HEK293 (cell line): ENCODE measurements at regions not wholly inside any gene's neighbourhood (a gene's known extent, or its start where the extent isn't known, plus 50 kb on each side); places are given as distances from the start of the nearest gene placed in this dataset.

Source experiments
- CTCF ChIA-PET: fragments of 350-600 bp; formaldehyde crosslinking; extraction: SDS; loops from one replicate; lab custom pipeline; 2021; ENCODE audit warnings: antibody characterized with exemption; lab: Yijun Ruan, JAX
- POLR2A ChIA-PET: fragments of 300-600 bp; formaldehyde crosslinking; extraction: SDS; loops from one replicate; lab custom pipeline; 2020; ENCODE audit warnings: antibody characterized with exemption, inconsistent platforms; lab: Yijun Ruan, JAX
- H3K27ac ChIP-seq: fragments of 200-500 bp; sonication (Bioruptor generic); 2 replicates; pipeline ENCODE4 v1.5.1; 2014; ENCODE audit warnings: low read depth, low read length, control low read depth, inconsistent platforms; ENCODE audit errors: extremely low read depth
- H3K36me3 ChIP-seq, 2 experiments: fragments of 200-500 bp in 1 of 2; sonication (Bioruptor generic) in 1 of 2; 1 replicate in 1 of 2; 2 replicates in 1 of 2; pipeline ENCODE4 v1.5.1; 2014 to 2017; ENCODE audit warnings: inconsistent platforms in 2 of 2, low read length in 2 of 2; ENCODE audit not compliant: control insufficient read depth in 2 of 2, insufficient read depth in 1 of 2
- H3K4me1 ChIP-seq: fragments of 200-500 bp; sonication (Bioruptor generic); 2 replicates; pipeline ENCODE4 v1.5.1; 2014; ENCODE audit warnings: mild to moderate bottlenecking, low read length, inconsistent platforms; ENCODE audit not compliant: control insufficient read depth, insufficient read depth
- H3K4me3 ChIP-seq: 2 replicates; pipeline ENCODE4 v1.5.1; 2011; ENCODE audit warnings: low read depth, mild to moderate bottlenecking, control low read depth, low read length, moderate library complexity
- H3K9me3 ChIP-seq: fragments of 200-500 bp; sonication (Bioruptor generic); 2 replicates; pipeline ENCODE4 v1.5.1; 2014; ENCODE audit warnings: low read depth, low read length, inconsistent platforms; ENCODE audit not compliant: control insufficient read depth, insufficient read depth
- BCL11B ChIP-seq: fragments of 450-650 bp; formaldehyde crosslinking; IDR thresholded peaks from 2 replicates; pipeline ENCODE4 v1.5.1; 2016; ENCODE audit warnings: low read depth, missing biosample characterization, missing genetic modification characterization
- EGR2 ChIP-seq: fragments of 450-650 bp; formaldehyde crosslinking; IDR thresholded peaks from 2 replicates; pipeline ENCODE4 v1.5.1; 2016; ENCODE audit warnings: low read depth, missing biosample characterization, missing genetic modification characterization
- GLIS2 ChIP-seq: fragments of 450-650 bp; formaldehyde crosslinking; IDR thresholded peaks from 2 replicates; pipeline ENCODE4 v1.5.1; 2016; ENCODE audit warnings: missing biosample characterization, missing genetic modification characterization
- KLF10 ChIP-seq: fragments of 450-650 bp; IDR thresholded peaks from 2 replicates; pipeline ENCODE4 v1.5.1; 2018; ENCODE audit warnings: missing biosample characterization, mild to moderate bottlenecking, missing genetic modification characterization
- KLF16 ChIP-seq: fragments of 450-650 bp; formaldehyde crosslinking; IDR thresholded peaks from 2 replicates; pipeline ENCODE4 v1.5.1; 2017; ENCODE audit warnings: missing biosample characterization, missing genetic modification characterization
- KLF9 ChIP-seq: fragments of 450-650 bp; formaldehyde crosslinking; IDR thresholded peaks from 2 replicates; pipeline ENCODE4 v1.5.1; 2016; ENCODE audit warnings: missing biosample characterization, missing genetic modification characterization, low read depth
- RBAK ChIP-seq: fragments of 450-650 bp; formaldehyde crosslinking; IDR thresholded peaks from 2 replicates; pipeline ENCODE4 v1.5.1; 2016; ENCODE audit warnings: missing biosample characterization, missing genetic modification characterization
- TRIM28 ChIP-seq: IDR thresholded peaks from 2 replicates; pipeline ENCODE4 v1.6.1; 2011; ENCODE audit warnings: low read length, control low read depth, borderline replicate concordance
- YY2 ChIP-seq: fragments of 450-650 bp; formaldehyde crosslinking; IDR thresholded peaks from 2 replicates; pipeline ENCODE4 v1.5.1; 2016; ENCODE audit warnings: missing biosample characterization, missing genetic modification characterization
- ZNF112 ChIP-seq: fragments of 450-650 bp; formaldehyde crosslinking; IDR thresholded peaks from 2 replicates; pipeline ENCODE4 v1.5.0; 2017; ENCODE audit warnings: missing biosample characterization, missing genetic modification characterization
- ZNF155 ChIP-seq: fragments of 450-650 bp; formaldehyde crosslinking; IDR thresholded peaks from 2 replicates; pipeline ENCODE4 v1.5.1; 2016; ENCODE audit warnings: missing biosample characterization, missing genetic modification characterization
- ZNF174 ChIP-seq: fragments of 450-650 bp; formaldehyde crosslinking; IDR thresholded peaks from 2 replicates; pipeline ENCODE4 v1.5.0; 2017; ENCODE audit warnings: missing biosample characterization, mild to moderate bottlenecking, missing genetic modification characterization
- ZNF2 ChIP-seq: fragments of 450-650 bp; formaldehyde crosslinking; IDR thresholded peaks from 2 replicates; pipeline ENCODE4 v1.5.1; 2016; ENCODE audit warnings: missing biosample characterization, missing genetic modification characterization
- ZNF266 ChIP-seq: fragments of 450-650 bp; formaldehyde crosslinking; IDR thresholded peaks from 2 replicates; pipeline ENCODE4 v1.5.1; 2016; ENCODE audit warnings: missing biosample characterization, missing genetic modification characterization, low read depth
- ZNF341 ChIP-seq: fragments of 450-650 bp; formaldehyde crosslinking; IDR thresholded peaks from 2 replicates; pipeline ENCODE4; 2016; ENCODE audit warnings: low read depth, missing biosample characterization, missing genetic modification characterization
- ZNF423 ChIP-seq: fragments of 450-650 bp; formaldehyde crosslinking; IDR thresholded peaks from 2 replicates; pipeline ENCODE4 v1.5.1; 2016; ENCODE audit warnings: missing biosample characterization, missing genetic modification characterization
- ZNF514 ChIP-seq: fragments of 450-650 bp; formaldehyde crosslinking; IDR thresholded peaks from 2 replicates; pipeline ENCODE4 v1.5.1; 2016; ENCODE audit warnings: missing biosample characterization, missing genetic modification characterization
- ZNF629 ChIP-seq: fragments of 450-650 bp; formaldehyde crosslinking; IDR thresholded peaks from 2 replicates; pipeline ENCODE4 v1.5.1; 2017; ENCODE audit warnings: missing biosample characterization, missing genetic modification characterization
- ZNF677 ChIP-seq: fragments of 450-650 bp; IDR thresholded peaks from 2 replicates; pipeline ENCODE4 v1.5.0; 2018; ENCODE audit warnings: missing biosample characterization, mild to moderate bottlenecking, missing genetic modification characterization, moderate library complexity
- ZSCAN23 ChIP-seq: fragments of 450-650 bp; formaldehyde crosslinking; IDR thresholded peaks from 2 replicates; pipeline ENCODE4 v1.5.1; 2016; ENCODE audit warnings: missing biosample characterization, missing genetic modification characterization
- TF ChIP-seq, protein P1 (sequence below): fragments of 450-650 bp; formaldehyde crosslinking; IDR thresholded peaks from 2 replicates; pipeline ENCODE4 v1.5.1; 2016; ENCODE audit warnings: missing biosample characterization, missing genetic modification characterization
- TF ChIP-seq, protein P2 (sequence below): fragments of 450-650 bp; formaldehyde crosslinking; conservative IDR thresholded peaks from 2 replicates; pipeline ENCODE4 v1.5.1; 2016; ENCODE audit warnings: low read depth, missing biosample characterization, missing genetic modification characterization
- TF ChIP-seq, protein P3 (sequence below): fragments of 450-650 bp; formaldehyde crosslinking; IDR thresholded peaks from 2 replicates; pipeline ENCODE4 v1.5.1; 2017; ENCODE audit warnings: missing biosample characterization, missing genetic modification characterization
- TF ChIP-seq, protein P4 (sequence below): fragments of 450-650 bp; formaldehyde crosslinking; IDR thresholded peaks from 2 replicates; pipeline ENCODE4 v1.5.1; 2017; ENCODE audit warnings: missing biosample characterization, missing genetic modification characterization
- TF ChIP-seq, protein P5 (sequence below): fragments of 450-650 bp; formaldehyde crosslinking; IDR thresholded peaks from 2 replicates; pipeline ENCODE4 v1.5.1; 2017; ENCODE audit warnings: missing biosample characterization, mild to moderate bottlenecking, missing genetic modification characterization, moderate library complexity

DNA sequence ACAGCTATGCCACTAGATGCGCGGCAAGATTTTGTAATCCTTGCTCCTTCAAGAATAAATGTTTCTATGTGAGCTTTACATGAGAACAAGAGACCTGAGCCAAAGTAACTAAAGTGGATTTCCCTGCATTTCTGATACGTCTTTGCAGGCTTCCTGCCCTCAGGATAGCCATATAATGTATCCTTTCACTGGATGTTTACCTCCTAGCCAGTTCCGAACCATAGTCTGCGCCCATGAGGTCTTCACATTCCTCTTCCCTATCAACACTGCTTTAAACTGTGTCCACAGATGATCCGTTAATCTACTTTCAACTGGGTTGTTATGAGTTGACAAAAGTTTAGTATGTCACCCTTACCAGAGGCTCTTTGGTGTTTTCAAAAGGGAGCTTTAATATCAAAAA is 1889.1 kb upstream of the AGA start (continued):
- TF ChIP-seq, protein P1, sequence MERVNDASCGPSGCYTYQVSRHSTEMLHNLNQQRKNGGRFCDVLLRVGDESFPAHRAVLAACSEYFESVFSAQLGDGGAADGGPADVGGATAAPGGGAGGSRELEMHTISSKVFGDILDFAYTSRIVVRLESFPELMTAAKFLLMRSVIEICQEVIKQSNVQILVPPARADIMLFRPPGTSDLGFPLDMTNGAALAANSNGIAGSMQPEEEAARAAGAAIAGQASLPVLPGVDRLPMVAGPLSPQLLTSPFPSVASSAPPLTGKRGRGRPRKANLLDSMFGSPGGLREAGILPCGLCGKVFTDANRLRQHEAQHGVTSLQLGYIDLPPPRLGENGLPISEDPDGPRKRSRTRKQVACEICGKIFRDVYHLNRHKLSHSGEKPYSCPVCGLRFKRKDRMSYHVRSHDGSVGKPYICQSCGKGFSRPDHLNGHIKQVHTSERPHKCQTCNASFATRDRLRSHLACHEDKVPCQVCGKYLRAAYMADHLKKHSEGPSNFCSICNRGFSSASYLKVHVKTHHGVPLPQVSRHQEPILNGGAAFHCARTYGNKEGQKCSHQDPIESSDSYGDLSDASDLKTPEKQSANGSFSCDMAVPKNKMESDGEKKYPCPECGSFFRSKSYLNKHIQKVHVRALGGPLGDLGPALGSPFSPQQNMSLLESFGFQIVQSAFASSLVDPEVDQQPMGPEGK (tag by site-specific recombination) = no peak

DNA sequence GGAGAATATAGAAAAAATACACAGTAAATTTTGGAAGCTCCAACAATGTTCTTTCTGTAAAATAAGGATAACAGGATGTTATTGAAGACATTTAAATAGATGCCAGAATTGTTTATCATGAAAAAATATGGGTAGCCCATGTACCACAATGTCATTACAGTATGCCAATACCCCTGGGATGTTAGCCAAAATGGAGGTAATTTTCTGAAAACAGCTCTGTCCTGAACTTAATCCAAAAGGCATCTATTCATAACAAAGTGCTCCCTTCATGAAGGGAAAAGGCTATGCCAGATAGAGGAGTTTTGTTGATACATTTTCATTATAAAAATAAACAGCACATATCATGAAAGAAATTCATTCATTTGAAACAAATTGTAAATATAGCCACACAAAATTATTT is 1902.6 kb upstream of the AGA start:
- TF ChIP-seq, protein P2, sequence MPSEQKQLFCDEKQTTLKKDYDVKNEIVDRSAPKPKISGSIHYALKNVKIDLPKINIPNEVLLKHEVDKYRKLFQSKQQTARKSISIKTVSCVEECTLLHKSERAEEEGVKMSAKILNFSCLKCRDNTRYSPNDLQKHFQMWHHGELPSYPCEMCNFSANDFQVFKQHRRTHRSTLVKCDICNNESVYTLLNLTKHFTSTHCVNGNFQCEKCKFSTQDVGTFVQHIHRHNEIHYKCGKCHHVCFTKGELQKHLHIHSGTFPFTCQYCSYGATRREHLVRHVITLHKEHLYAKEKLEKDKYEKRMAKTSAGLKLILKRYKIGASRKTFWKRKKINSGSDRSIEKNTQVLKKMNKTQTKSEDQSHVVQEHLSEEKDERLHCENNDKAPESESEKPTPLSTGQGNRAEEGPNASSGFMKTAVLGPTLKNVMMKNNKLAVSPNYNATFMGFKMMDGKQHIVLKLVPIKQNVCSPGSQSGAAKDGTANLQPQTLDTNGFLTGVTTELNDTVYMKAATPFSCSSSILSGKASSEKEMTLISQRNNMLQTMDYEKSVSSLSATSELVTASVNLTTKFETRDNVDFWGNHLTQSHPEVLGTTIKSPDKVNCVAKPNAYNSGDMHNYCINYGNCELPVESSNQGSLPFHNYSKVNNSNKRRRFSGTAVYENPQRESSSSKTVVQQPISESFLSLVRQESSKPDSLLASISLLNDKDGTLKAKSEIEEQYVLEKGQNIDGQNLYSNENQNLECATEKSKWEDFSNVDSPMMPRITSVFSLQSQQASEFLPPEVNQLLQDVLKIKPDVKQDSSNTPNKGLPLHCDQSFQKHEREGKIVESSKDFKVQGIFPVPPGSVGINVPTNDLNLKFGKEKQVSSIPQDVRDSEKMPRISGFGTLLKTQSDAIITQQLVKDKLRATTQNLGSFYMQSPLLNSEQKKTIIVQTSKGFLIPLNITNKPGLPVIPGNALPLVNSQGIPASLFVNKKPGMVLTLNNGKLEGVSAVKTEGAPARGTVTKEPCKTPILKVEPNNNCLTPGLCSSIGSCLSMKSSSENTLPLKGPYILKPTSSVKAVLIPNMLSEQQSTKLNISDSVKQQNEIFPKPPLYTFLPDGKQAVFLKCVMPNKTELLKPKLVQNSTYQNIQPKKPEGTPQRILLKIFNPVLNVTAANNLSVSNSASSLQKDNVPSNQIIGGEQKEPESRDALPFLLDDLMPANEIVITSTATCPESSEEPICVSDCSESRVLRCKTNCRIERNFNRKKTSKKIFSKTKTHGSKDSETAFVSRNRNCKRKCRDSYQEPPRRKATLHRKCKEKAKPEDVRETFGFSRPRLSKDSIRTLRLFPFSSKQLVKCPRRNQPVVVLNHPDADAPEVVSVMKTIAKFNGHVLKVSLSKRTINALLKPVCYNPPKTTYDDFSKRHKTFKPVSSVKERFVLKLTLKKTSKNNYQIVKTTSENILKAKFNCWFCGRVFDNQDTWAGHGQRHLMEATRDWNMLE (tag by site-specific recombination) = no peak
- TF ChIP-seq ZNF514 (tag by site-specific recombination) = no peak
- TF ChIP-seq KLF10 (tag by site-specific recombination) = no peak
- TF ChIP-seq ZNF155 = no peak
- TF ChIP-seq, all 188 proteins: peak for 0
- Histone ChIP-seq H3K4me3 (no peak overlapping the region), H3K27ac (no peak overlapping the region), H3K4me1 (no peaks in the 10 kb centered on the region), H3K9me3 (no peaks in the 10 kb centered on the region), H3K36me3 (no peaks in the 10 kb centered on the region)
- ChIA-PET POLR2A (no interaction called here), CTCF (no interaction called here)

DNA sequence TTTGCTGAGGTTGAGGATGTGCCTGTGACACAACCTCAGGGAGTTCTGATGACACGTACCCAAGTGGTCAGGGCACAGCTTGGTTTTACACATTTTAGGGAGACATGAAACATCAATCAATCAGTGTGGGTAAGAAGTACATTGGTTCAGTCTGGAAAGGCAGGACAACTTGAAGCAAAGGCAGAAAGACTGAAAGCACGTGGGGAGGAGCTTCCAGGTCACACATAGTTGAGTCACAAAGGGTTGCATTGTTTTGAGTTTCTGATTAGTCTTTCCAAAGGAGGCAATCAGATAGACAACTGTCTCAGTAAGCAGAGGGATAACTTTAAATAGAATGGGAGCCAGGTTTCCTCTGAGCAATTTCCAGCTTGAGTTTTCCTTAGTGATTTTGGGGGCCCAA is 1910.0 kb upstream of the AGA start:
- TF ChIP-seq RBAK = no peak
- TF ChIP-seq BCL11B = no peak
- TF ChIP-seq, protein P3, sequence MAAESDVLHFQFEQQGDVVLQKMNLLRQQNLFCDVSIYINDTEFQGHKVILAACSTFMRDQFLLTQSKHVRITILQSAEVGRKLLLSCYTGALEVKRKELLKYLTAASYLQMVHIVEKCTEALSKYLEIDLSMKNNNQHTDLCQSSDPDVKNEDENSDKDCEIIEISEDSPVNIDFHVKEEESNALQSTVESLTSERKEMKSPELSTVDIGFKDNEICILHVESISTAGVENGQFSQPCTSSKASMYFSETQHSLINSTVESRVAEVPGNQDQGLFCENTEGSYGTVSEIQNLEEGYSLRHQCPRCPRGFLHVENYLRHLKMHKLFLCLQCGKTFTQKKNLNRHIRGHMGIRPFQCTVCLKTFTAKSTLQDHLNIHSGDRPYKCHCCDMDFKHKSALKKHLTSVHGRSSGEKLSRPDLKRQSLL = no peak
- TF ChIP-seq GLIS2 (tag by site-specific recombination) = no peak
- TF ChIP-seq KLF9 (tag by site-specific recombination) = no peak
- no peak for TF ChIP-seq ZNF677
- no peak for TF ChIP-seq TRIM28
- no peak for TF ChIP-seq ZNF629
- TF ChIP-seq ZNF112 = no peak
- TF ChIP-seq ZNF423 (tag by site-specific recombination) = no peak
- TF ChIP-seq KLF16 (tag by site-specific recombination) = no peak
- TF ChIP-seq, protein P4, sequence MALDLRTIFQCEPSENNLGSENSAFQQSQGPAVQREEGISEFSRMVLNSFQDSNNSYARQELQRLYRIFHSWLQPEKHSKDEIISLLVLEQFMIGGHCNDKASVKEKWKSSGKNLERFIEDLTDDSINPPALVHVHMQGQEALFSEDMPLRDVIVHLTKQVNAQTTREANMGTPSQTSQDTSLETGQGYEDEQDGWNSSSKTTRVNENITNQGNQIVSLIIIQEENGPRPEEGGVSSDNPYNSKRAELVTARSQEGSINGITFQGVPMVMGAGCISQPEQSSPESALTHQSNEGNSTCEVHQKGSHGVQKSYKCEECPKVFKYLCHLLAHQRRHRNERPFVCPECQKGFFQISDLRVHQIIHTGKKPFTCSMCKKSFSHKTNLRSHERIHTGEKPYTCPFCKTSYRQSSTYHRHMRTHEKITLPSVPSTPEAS (tag by site-specific recombination) = no peak
- no peak for TF ChIP-seq YY2 (tag by site-specific recombination)
- TF ChIP-seq ZNF266 (tag by site-specific recombination) = no peak
- no peak for TF ChIP-seq ZNF174
- TF ChIP-seq EGR2 (tag by site-specific recombination) = no peak
- TF ChIP-seq, protein P5, sequence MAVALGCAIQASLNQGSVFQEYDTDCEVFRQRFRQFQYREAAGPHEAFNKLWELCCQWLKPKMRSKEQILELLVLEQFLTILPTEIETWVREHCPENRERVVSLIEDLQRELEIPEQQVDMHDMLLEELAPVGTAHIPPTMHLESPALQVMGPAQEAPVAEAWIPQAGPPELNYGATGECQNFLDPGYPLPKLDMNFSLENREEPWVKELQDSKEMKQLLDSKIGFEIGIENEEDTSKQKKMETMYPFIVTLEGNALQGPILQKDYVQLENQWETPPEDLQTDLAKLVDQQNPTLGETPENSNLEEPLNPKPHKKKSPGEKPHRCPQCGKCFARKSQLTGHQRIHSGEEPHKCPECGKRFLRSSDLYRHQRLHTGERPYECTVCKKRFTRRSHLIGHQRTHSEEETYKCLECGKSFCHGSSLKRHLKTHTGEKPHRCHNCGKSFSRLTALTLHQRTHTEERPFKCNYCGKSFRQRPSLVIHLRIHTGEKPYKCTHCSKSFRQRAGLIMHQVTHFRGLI (tag by site-specific recombination) = no peak
- no peak for TF ChIP-seq ZNF341 (tag by site-specific recombination)
- TF ChIP-seq ZSCAN23 (tag by site-specific recombination) = no peak
- TF ChIP-seq ZNF2 = no peak
- Histone ChIP-seq H3K27ac (no peak overlapping the region), H3K36me3 (no peaks in the 10 kb centered on the region), H3K4me3 (no peak overlapping the region), H3K9me3 (no peaks in the 10 kb centered on the region), H3K4me1 (no peaks in the 10 kb centered on the region)
- POLR2A ChIA-PET = no interaction called here
- CTCF ChIA-PET = no interaction called here
